NCI-H446 (cell line): ENCODE measurements at regions not wholly inside any gene's neighbourhood (a gene's known extent, or its start where the extent isn't known, plus 50 kb on each side); places are given as distances from the start of the nearest gene placed in this dataset.
"Not testable (repeated sequence)": the region's sequence is repeated elsewhere in the genome, so short reads cannot be mapped to it uniquely, and the experiment has no call there.

Source experiments
- DNase-seq, 2 experiments: peaks; one replicate each; lab custom pipeline; 2025; lab: John Stamatoyannopoulos, UW

GRCh38 chr9:86624630-86625029 is 270.4 kb upstream of the TUT7 start:
- DNase-seq = no peak

DNA sequence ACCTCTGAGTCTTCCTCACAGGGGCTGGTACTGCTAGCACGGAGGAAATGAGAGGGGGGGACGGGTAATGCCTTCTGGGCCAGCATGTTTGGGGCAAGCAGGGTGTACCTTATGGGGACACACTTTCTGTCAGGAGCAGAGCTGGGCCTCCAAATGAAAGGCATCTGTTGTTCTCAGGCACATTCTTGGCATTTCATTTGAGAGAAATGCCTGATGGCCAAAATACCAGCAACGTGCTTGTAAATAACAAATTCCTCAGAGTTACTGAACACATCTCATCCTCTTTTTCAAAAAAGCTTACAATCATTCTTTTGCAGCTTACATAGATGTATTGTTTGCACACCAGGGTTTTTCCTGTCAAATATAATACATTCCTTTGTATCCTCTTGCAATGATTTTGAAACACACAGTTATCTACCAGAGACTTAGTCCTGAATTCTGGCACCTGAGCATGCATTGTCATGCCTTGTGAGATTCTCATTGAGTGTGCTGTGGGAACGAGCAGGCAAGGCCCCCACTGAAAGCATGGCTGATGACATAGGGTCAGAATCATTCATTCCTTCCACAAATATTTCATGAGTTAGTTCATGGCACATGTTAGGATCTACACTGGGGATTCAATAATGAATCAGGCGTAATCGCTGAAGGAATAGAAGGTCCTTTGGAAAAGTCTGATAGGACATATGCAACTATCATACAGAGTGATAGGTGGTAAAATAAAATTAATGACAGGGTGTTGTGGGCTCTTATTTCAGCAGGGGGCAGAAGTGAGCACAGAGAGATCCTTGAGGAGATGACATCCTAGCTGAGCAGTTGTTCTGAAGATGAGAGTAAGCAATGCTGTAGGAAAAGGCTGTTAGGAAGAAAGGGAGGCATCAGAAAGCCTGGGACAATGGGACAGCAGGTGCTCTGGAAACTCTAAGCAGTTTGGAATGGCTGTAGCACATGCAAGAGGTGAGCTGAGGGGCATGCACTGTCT is 260.9 kb upstream of the TUT7 start:
- no peak for DNase-seq

DNA sequence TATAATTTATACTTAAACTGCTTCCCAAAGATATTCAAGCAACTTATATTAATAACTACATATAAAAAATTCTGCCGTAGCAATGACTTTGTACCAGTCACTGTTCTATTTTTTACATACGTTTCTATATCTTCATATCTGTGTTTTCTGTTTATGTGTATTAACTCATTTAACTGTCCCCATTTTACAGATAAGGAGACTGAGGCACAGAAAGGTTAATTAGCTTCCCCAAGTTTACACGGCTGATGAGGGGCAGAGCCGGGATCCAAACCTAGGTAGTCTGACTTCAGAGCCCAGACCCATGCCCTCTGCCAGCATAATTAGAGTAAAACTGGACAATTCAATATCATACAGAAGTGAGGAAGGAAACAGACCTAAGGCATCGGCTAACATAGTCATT is 259.7 kb upstream of the TUT7 start:
- no peak for DNase-seq

DNA sequence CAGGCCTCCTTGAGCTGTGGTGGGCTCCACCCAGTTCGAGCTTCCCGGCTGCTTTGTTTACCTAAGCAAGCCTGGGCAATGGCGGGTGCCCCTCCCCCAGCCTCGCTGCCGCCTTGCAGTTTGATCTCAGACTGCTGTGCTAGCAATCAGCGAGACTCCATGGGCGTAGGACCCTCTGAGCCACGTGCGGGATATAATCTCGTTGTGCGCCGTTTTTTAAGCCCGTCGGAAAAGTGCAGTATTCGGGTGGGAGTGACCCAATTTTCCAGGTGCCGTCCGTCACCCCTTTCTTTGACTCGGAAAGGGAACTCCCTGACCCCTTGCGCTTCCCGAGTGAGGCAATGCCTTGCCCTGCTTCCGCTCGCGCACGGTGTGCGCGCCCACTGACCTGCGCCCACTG is 257.3 kb upstream of the TUT7 start:
- not testable (repeated sequence) for DNase-seq

GRCh38 chr9:86605303-86605702 is 251.1 kb upstream of the TUT7 start:
- DNase-seq = no peak

DNA sequence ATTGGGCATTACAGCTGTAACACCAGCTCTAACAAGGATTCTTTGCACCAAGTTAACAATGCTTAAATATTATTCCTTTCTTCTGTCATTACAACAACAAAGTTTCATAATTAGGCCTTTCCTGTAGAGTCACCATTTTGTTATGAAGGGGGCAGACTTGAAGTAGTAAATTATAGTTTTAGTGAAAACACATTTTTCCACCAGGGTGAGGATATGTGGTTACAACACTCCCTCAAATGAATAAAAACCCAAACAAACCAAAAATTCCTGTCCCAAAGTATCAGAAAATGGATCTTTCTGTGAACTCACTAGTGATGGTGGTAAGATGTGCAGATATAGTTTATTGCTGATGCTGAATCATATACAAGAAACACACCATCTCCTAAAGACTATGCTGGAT is 250.5 kb upstream of the TUT7 start:
- DNase-seq = no peak

DNA sequence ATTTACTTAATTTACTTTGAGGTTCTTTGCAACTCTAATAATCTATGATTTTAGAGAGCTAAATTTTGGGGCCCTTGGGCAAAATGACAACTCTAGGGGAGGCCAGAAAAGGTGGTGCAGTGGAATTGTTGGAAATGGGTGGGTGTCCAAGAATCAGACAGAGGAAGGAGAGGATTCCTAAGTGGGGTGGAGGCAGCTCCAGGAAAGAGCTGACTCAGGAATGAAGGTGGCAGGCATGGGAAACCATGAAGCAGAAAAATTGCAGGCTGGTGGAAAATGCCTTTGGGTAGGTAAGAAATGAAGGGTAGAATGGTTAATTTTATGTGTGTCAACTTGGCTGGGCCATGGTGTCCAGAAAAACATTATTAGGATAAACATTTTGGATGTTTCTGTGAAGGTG is 248.5 kb upstream of the TUT7 start:
- DNase-seq = no peak

GRCh38 chr9:86601697-86602096 is 247.5 kb upstream of the TUT7 start:
- DNase-seq = no peak

- no peak for DNase-seq
These were observed 246.8 kb upstream of the TUT7 start for GRCh38 chr9:86600977-86601376.

GRCh38 chr9:86600291-86600690 is 246.1 kb upstream of the TUT7 start:
- no peak for DNase-seq

GRCh38 chr9:86599561-86599960 is 245.4 kb upstream of the TUT7 start:
- DNase-seq = no peak

DNA sequence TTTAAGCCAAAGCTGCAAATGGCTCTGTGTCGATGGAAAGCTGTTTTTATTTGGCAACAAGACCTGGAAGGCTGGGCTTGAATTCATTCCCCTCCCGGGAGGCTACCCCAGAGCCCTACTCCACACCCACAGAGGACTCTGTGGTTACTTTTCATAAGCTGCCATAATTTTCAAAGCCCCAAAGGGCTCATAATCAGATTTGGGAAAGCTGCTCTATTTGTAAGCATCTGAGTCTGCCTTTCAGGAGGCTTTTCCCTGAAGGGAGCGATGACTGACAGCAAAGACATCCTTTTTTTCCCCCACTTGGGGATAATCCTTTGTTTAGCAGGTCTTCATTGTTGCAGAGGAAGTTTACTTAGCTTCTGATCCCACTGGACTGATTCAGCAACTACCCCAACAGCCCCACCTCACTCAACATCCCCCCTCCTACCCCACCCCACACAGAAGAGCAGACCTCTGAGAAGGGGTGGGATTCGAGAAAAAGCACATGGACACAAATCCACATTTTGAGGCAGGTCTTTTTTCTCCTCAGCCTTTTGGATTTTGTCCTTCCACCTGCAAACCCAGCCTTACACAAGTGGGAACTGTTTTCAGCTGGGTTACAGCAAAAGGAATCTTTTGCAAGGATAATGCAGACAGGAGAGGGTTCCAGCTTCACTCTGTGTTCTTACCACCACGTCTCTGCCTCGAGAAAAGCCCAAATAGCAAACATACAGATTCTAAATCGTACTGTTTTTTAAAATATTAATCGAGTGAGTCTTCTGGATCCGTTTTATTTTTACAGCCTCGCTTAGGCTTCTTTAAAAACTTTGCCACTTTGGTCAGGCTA is 244.4 kb upstream of the TUT7 start:
- no peak for DNase-seq

GRCh38 chr9:86594724-86595123 is 240.5 kb upstream of the TUT7 start:
- no peak for DNase-seq

DNA sequence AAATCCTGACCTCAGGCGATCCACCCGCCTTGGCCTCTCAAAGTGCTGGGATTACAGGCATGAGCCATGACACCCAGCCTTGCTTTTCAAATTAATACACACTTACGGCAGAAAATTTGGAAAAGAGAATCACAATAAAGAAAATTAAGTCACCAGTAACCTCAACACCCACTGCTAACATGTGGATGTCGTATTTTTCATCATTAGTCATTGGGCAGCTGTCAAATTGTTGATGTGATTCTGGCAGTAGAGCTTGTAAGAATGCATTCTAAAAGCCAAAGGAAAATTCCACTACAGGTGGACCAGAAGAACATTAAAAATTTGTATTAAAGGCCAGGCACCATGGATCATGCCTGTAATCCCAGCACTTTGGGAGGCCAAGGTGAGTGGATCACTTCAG is 237.3 kb upstream of the TUT7 start:
- DNase-seq = no peak

DNA sequence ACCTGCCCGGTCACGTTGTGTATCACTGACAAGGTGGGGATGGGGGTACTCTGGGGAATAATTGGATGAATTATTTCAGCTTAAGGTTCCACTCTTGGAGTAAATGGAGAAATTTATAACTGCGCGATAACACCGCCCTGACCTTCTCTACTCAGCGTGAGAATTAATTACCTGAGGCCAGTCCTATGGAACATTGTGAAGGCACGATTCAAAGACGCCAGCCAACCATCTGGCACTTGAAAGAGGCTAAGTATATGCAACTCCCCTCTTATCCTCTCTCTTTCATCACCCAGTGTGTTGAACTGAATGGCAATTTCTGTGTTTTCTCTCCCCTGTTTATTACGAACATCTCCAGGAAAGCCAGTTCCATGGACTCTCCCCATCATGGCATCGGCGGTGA is 235.5 kb upstream of the TUT7 start:
- no peak for DNase-seq

DNA sequence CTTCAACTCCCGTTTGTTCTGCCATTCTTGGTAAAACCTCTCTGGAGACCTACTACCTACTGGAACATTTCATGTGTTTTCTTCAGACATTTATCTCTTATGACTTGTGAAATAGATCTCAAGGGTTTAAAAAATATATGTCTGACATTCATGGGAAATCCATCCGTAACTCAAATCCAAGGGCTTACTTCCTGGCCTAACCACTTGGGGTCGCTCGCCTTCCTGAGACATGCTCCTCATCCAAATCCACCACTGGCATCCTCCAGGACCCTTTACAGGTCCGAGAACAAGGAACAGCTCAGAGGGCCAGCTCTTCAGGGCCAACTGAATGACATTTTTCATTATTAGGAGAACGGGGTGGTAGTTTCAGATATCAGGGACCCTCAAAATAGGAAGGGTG is 235.1 kb upstream of the TUT7 start:
- DNase-seq = no peak

GRCh38 chr9:86586144-86586494 is 231.9 kb upstream of the TUT7 start:
- DNase-seq = no peak

GRCh38 chr9:86585422-86586143 is 231.4 kb upstream of the TUT7 start:
- no peak for DNase-seq

- DNase-seq = no peak
These were observed 226.5 kb upstream of the TUT7 start for GRCh38 chr9:86580688-86581087.

DNA sequence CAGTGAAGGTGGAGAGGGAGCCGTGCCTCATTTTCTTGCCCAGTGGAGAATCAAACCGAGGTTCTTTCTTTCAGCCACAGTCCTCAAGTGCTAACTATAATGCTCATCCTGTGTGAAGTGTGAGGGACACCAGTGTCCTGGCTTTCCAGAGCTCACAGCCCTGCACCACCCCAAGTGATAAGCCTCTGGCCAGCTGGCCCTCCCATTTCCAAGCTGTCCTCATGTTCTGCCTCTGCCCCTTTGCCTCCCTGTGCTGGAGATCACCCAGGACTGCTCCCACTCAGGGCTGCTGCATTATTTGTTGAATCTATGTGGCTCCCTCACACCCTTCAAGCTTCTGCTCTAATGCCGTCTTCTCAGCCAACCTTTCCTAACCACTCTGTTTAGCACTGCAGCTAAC is 224.5 kb upstream of the TUT7 start:
- no peak for DNase-seq

DNA sequence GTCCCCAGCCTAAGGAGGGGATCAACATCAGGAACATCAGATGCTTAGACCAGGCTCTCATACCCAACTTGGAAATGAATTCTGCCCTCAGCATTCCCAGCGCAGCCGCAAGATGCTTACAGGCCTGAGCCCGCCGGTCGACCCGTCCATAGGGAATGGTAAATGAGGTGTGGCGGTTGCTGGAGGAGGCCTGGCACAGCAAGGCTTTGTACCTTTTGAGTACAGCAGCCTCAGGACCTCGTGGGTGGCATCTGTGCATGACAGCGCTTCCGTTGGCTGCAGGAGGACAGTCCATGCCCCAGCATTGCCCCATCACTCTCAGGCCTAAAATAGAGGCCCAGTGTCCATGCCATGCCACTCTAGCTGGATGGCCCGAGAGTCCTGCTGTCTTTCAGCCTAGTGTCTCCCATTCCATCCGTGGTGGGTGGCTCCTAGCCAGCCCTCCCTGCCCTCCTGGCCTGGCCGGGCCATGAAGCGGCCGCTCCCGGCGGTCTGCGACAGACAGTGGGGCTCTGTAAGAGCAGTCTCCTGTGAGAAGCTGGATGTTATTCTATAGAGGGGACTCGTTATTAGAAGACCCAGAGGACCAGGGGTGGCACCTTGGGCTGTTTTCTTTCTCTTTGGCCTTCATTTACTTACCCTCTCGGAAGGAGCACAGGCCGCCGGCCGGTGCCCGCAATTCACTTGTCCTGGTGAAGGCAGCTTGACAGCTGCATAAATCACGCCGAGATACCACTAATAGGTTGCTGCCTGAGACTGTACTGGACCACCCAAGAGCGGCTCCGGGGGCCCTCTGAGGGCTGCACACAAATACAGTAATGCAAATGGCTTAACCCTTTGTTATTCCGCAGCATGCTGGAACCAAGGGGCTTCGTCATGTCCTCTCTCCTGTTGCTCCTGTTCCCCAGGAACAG is 223.5 kb upstream of the TUT7 start:
- no peak for DNase-seq
